ENCODE measurements at regions not wholly inside any gene's neighbourhood (a gene's known extent, or its start where the extent isn't known, plus 50 kb on each side); places are given as distances from the start of the nearest gene placed in this dataset.
A peak's percentile ranks its signal among the peaks of the same experiment; 100 is the strongest.

- H3K4me3 ChIP-seq (ENCODE audit: low read length), result peak within 1 kb of the TSS; percentile 85
- H3K27me3 ChIP-seq (ENCODE audit: insufficient read depth, low read length, poor library complexity, severe bottlenecking), result no peaks in the 10 kb centered on the region
- no peaks in the 10 kb centered on the region for H3K9me3 Mint-ChIP-seq
- ChIA-PET POLR2A (no interaction called here), CTCF (no interaction called here)
- no peaks in the 10 kb centered on the region for H3K9me3 ChIP-seq (ENCODE audit: low read length)
- H3K27me3 Mint-ChIP-seq, result peaks cover 20 to 23% of the 10 kb centered on the region in 2 donors
- peak in 3 of 5 donors; percentile 7 to 58 (median 47) for DNase-seq
- peaks cover 49 to 53% (median 50%) of the 10 kb centered on the region in 3 donors for H3K4me1 Mint-ChIP-seq
- peak within 1 kb of the TSS; percentile 76 for H3K27ac ChIP-seq (ENCODE audit: low read depth, low read length)
- H3K27ac Mint-ChIP-seq, result peak within 1 kb of the TSS; percentile 91 to 99 (median 96)
- no peaks in the 10 kb centered on the region for H3K36me3 ChIP-seq (ENCODE audit: insufficient read depth, low read length)
- H3K4me1 ChIP-seq (ENCODE audit: insufficient read depth, low read length), result peaks cover 53% of the 10 kb centered on the region
- peak within 1 kb of the TSS; percentile 93 to 100 (median 97) for H3K4me3 Mint-ChIP-seq
- peaks cover 0 to 9% (median 5%) of the 10 kb centered on the region in 3 donors for H3K36me3 Mint-ChIP-seq
Observed at GRCh38 chr3:72446218-72447058, 401.8 kb downstream of the SHQ1 start, which contains the start of gene RYBP. RYBP (minus strand) TSS chr3:72446621.

GRCh38 chr3:72445827-72446217, 402.4 kb downstream of the SHQ1 start:
- Mint-ChIP-seq H3K36me3 (peaks cover 0 to 9% (median 4%) of the 10 kb centered on the region in 3 donors), H3K4me3 (peak overlapping the region; percentile 93 to 100 (median 97)), H3K9me3 (no peaks in the 10 kb centered on the region), H3K4me1 (peaks cover 54 to 59% (median 57%) of the 10 kb centered on the region in 3 donors), H3K27me3 (peaks cover 14 to 17% of the 10 kb centered on the region in 2 donors), H3K27ac (peak overlapping the region; percentile 91 to 99 (median 96))
- no peak for DNase-seq
- Histone ChIP-seq H3K4me1 (ENCODE audit: insufficient read depth, low read length) (peaks cover 59% of the 10 kb centered on the region), H3K36me3 (ENCODE audit: insufficient read depth, low read length) (no peaks in the 10 kb centered on the region), H3K27me3 (ENCODE audit: insufficient read depth, low read length, poor library complexity, severe bottlenecking) (no peaks in the 10 kb centered on the region), H3K27ac (ENCODE audit: low read depth, low read length) (peak overlapping the region; percentile 76), H3K4me3 (ENCODE audit: low read length) (peak overlapping the region; percentile 85), H3K9me3 (ENCODE audit: low read length) (no peaks in the 10 kb centered on the region)
- POLR2A ChIA-PET, result no interaction called here
- CTCF ChIA-PET, result no interaction called here

GRCh38 chr3:72444656-72445223, 403.5 kb downstream of the SHQ1 start:
- peaks cover 70% of the 10 kb centered on the region for H3K4me1 ChIP-seq (ENCODE audit: insufficient read depth, low read length)
- no peaks in the 10 kb centered on the region for H3K9me3 ChIP-seq (ENCODE audit: low read length)
- Mint-ChIP-seq H3K9me3 (no peaks in the 10 kb centered on the region), H3K4me3 (peak overlapping the region; percentile 93 to 100 (median 97)), H3K27me3 (peaks cover 8 to 10% of the 10 kb centered on the region in 2 donors), H3K27ac (peak overlapping the region in 4 of 8 donors; percentile 1 to 91 (median 30)), H3K36me3 (peaks cover 0 to 14% (median 4%) of the 10 kb centered on the region in 3 donors), H3K4me1 (peaks cover 61 to 69% (median 67%) of the 10 kb centered on the region in 3 donors)
- H3K36me3 ChIP-seq (ENCODE audit: insufficient read depth, low read length), result peaks cover 1% of the 10 kb centered on the region
- H3K27ac ChIP-seq (ENCODE audit: low read depth, low read length), result peak overlapping the region; percentile 35
- ChIA-PET CTCF (interaction anchor here (1.1 kb wide), 1 partner anchor 89 kb away, joined by 5 read pairs; no protein-coding TSS in a partner anchor), POLR2A (no interaction called here)
- DNase-seq, result peak in 1 of 5 donors; percentile 33
- H3K4me3 ChIP-seq (ENCODE audit: low read length), result peak overlapping the region; percentile 85
- no peaks in the 10 kb centered on the region for H3K27me3 ChIP-seq (ENCODE audit: insufficient read depth, low read length, poor library complexity, severe bottlenecking)

- Histone ChIP-seq H3K27ac (ENCODE audit: low read depth, low read length) (no peak overlapping the region), H3K9me3 (ENCODE audit: low read length) (no peaks in the 10 kb centered on the region), H3K27me3 (ENCODE audit: insufficient read depth, low read length, poor library complexity, severe bottlenecking) (no peaks in the 10 kb centered on the region), H3K36me3 (ENCODE audit: insufficient read depth, low read length) (peaks cover 5% of the 10 kb centered on the region), H3K4me1 (ENCODE audit: insufficient read depth, low read length) (peaks cover 83% of the 10 kb centered on the region), H3K4me3 (ENCODE audit: low read length) (peak overlapping the region; percentile 2)
- peak overlapping the region in 1 of 8 donors; percentile 91 for H3K27ac Mint-ChIP-seq
- no peaks in the 10 kb centered on the region for H3K9me3 Mint-ChIP-seq
- H3K36me3 Mint-ChIP-seq, result peaks cover 0 to 33% (median 6%) of the 10 kb centered on the region in 3 donors
- H3K4me1 Mint-ChIP-seq, result peaks cover 71 to 88% (median 87%) of the 10 kb centered on the region in 3 donors
- no peak for DNase-seq
- ChIA-PET POLR2A (interaction anchor here (0.8 kb wide), 1 partner anchor 15 kb away, joined by 3 read pairs; no protein-coding TSS in a partner anchor), CTCF (interaction anchor here (0.9 kb wide), 1 partner anchor 35 kb away, joined by 3 read pairs; no protein-coding TSS in a partner anchor)
- no peak overlapping the region for H3K4me3 Mint-ChIP-seq
- H3K27me3 Mint-ChIP-seq, result peaks cover 0 to 3% of the 10 kb centered on the region in 2 donors
Observed at GRCh38 chr3:72442759-72443158, 405.5 kb downstream of the SHQ1 start.

GRCh38 chr3:72441284-72441994, 406.8 kb downstream of the SHQ1 start:
- Histone ChIP-seq H3K4me3 (ENCODE audit: low read length) (no peak overlapping the region), H3K9me3 (ENCODE audit: low read length) (no peaks in the 10 kb centered on the region), H3K27ac (ENCODE audit: low read depth, low read length) (no peak overlapping the region), H3K4me1 (ENCODE audit: insufficient read depth, low read length) (peaks cover 78% of the 10 kb centered on the region), H3K36me3 (ENCODE audit: insufficient read depth, low read length) (peaks cover 5% of the 10 kb centered on the region), H3K27me3 (ENCODE audit: insufficient read depth, low read length, poor library complexity, severe bottlenecking) (no peaks in the 10 kb centered on the region)
- POLR2A ChIA-PET, result no interaction called here
- Mint-ChIP-seq H3K4me3 (no peak overlapping the region), H3K27ac (peak overlapping the region in 2 of 8 donors; percentile 52 to 67), H3K36me3 (peaks cover 0 to 34% (median 8%) of the 10 kb centered on the region in 3 donors), H3K4me1 (peaks cover 78 to 100% (median 98%) of the 10 kb centered on the region in 3 donors), H3K27me3 (peaks cover 0 to 1% of the 10 kb centered on the region in 2 donors), H3K9me3 (no peaks in the 10 kb centered on the region)
- CTCF ChIA-PET, result interaction anchor here (0.7 to 0.9 kb wide), 2 partner anchors 14 to 34 kb away, joined by 3 read pairs; no protein-coding TSS in a partner anchor
- no peak for DNase-seq

GRCh38 chr3:72440491-72440890, 407.8 kb downstream of the SHQ1 start:
- Mint-ChIP-seq H3K4me3 (no peak overlapping the region), H3K27ac (peak overlapping the region in 1 of 8 donors; percentile 67), H3K27me3 (no peaks in the 10 kb centered on the region), H3K4me1 (peaks cover 69 to 91% (median 91%) of the 10 kb centered on the region in 3 donors), H3K36me3 (peaks cover 0 to 28% (median 11%) of the 10 kb centered on the region in 3 donors), H3K9me3 (no peaks in the 10 kb centered on the region)
- Histone ChIP-seq H3K4me1 (ENCODE audit: insufficient read depth, low read length) (peaks cover 71% of the 10 kb centered on the region), H3K36me3 (ENCODE audit: insufficient read depth, low read length) (peaks cover 5% of the 10 kb centered on the region), H3K27ac (ENCODE audit: low read depth, low read length) (no peak overlapping the region), H3K4me3 (ENCODE audit: low read length) (no peak overlapping the region), H3K27me3 (ENCODE audit: insufficient read depth, low read length, poor library complexity, severe bottlenecking) (no peaks in the 10 kb centered on the region), H3K9me3 (ENCODE audit: low read length) (no peaks in the 10 kb centered on the region)
- POLR2A ChIA-PET, result no interaction called here
- DNase-seq, result no peak
- CTCF ChIA-PET, result interaction anchor here (0.7 kb wide), 1 partner anchor 13 kb away, joined by 3 read pairs; no protein-coding TSS in a partner anchor

GRCh38 chr3:72439321-72440183, 408.7 kb downstream of the SHQ1 start:
- no peaks in the 10 kb centered on the region for H3K9me3 Mint-ChIP-seq
- peak overlapping the region in 2 of 8 donors; percentile 12 to 52 for H3K27ac Mint-ChIP-seq
- Histone ChIP-seq H3K36me3 (ENCODE audit: insufficient read depth, low read length) (peaks cover 5% of the 10 kb centered on the region), H3K4me3 (ENCODE audit: low read length) (no peak overlapping the region), H3K4me1 (ENCODE audit: insufficient read depth, low read length) (peaks cover 65% of the 10 kb centered on the region), H3K27me3 (ENCODE audit: insufficient read depth, low read length, poor library complexity, severe bottlenecking) (no peaks in the 10 kb centered on the region), H3K9me3 (ENCODE audit: low read length) (no peaks in the 10 kb centered on the region), H3K27ac (ENCODE audit: low read depth, low read length) (no peak overlapping the region)
- POLR2A ChIA-PET, result no interaction called here
- H3K27me3 Mint-ChIP-seq, result no peaks in the 10 kb centered on the region
- H3K4me1 Mint-ChIP-seq, result peaks cover 64 to 85% (median 84%) of the 10 kb centered on the region in 3 donors
- no peak overlapping the region for H3K4me3 Mint-ChIP-seq
- DNase-seq, result no peak
- H3K36me3 Mint-ChIP-seq, result peaks cover 0 to 30% (median 9%) of the 10 kb centered on the region in 3 donors
- CTCF ChIA-PET, result no interaction called here
